Activated naive CD8-positive, alpha-beta T cell treated with anti-CD3 and anti-CD28 coated beads, Interleukin-2, amount 50 U/mL, for 16 hours (primary cell): ENCODE measurements at regions not wholly inside any gene's neighbourhood (a gene's known extent, or its start where the extent isn't known, plus 50 kb on each side); places are given as distances from the start of the nearest gene placed in this dataset.

Experiments used
- DNase-seq: peaks from one replicate; pipeline ENCODE4 v3.0.0-alpha.2; 2020; ENCODE audit warnings: low read depth, low spot score

GRCh38 chr1:193754151-193754550 lies 567.7 kb upstream of the B3GALT2 start:
- DNase-seq, result no peak

DNA sequence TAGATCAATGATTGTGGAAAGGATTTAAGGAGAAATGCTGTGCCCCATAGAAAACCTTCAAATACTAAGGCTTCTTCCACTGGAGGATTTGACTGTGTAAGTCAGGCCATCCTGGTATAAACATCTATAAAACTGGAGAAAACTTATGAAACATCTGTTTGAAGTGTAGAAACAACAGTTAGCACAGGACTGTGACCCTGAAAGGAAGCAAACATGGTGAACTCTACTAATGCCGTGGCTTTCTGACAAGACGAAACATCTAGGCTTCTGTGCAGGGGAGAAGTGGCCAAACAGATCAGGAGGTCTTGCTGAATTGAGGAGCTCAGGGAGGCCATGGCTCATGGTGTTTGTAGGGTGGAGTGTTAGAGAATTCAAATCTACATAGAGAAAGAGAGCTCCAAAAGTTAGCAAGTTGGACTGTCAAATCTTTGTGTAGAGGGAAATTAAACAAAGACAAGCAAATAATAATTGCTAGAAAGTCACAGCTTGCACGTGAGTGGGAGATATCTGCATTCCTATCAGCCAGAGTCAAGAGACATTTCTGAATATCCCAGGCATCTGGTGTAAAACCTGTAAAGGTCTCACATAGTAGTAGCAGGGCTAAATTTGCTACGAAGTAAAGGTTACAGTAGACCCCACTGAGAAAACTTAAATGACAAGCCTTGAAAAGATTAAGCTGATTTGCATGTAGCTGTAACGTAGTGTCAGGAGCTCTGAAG lies 566.8 kb upstream of the B3GALT2 start:
- no peak for DNase-seq

DNA sequence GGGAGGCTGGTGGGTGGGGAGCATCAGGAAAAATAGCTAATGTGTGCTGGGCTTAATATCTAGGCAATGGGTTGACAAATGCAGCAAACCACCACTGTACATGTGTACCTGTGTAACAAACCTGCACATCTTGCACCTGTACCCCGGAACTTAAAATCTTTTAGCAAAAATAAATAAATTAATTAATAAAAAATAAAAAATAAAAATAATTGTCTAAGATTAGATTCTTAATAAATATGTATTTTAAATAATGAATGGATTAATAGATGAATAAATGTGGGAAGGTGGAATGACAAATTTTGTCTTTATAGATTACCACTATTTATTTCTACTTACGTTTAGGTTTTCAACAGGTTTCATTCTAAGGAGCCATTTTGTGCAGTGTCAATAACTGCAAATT lies 563.5 kb upstream of the B3GALT2 start:
- DNase-seq, result no peak

DNA sequence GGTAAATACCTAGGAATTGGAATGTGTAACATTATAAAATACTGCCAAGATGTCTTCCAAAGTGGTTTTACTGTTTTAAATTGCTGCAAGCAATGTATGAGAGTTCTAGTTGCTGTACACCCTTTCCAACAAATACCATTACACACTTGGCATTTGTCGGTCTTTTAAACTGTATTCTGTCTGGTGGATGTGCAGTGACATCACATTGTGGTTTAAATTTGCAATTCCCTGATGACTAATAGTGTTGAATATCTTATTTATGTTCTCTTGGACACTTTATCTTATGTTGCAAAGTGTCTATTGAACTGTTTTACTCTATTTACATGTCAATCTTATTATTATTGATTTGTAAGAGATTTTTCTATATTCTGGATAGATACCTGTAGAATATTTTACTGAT lies 561.2 kb upstream of the B3GALT2 start:
- no peak for DNase-seq

DNA sequence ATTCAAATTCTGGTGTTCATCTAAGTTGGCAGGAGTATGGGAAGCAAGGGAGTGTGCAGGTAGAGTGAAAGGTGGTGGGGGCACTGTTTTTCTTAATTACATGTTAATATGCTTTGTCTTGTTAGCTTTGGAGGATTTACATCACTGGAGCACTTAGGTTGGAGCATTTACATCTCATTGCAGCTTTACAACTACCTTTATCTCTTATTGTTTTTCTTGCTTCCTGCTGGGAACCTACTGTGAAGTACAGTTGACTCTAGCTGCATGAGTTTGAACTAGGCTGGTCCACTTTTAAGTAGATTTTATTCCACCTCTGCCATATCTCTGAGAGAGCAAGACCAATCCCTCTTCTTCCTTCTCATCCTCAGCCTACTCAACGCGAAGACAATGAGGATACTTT lies 554.8 kb upstream of the B3GALT2 start:
- no peak for DNase-seq

GRCh38 chr1:193740762-193741161 lies 554.3 kb upstream of the B3GALT2 start:
- no peak for DNase-seq

DNA sequence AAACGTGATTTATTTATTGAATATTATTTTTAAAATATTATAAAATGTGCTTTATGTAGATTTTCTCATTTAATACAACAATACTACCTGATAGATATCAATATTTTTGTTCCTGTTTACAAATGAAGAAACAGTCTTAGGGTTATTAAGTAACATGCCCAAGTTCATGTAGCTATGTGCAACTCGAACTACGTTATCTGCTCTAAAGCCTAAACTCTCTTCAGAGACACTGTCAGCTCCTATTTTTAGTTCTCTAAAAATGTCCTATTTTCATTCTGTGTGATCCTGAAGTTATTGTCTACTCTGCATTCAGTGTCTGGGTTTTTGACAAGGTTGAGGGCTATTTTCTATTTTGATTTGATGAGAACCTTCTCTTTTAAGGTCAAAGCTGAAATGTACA lies 550.1 kb upstream of the B3GALT2 start:
- DNase-seq, result no peak

- DNase-seq, result no peak
Measured at GRCh38 chr1:193733674-193734073, 547.3 kb upstream of the B3GALT2 start.

DNA sequence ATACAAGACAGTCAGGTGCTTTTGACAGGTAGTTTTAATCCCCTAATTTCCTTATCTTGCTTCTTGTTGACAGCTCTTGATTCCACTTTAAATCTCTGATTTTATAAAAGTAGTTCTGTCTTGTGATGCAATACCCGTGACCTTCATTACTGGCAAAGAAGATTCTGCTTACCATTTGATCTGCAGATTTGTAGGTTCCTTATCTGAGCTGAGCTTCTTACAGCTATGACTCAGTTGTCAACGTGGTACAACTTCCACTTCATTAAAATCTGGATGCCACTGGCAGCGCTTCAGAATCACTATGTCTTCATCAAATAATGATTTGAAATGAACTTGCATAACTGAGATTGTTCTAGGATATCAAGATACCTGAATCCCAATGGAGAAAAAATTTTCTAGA lies 543.6 kb upstream of the B3GALT2 start:
- no peak for DNase-seq

GRCh38 chr1:193729429-193729828 lies 543.0 kb upstream of the B3GALT2 start:
- no peak for DNase-seq

- no peak for DNase-seq
Measured at GRCh38 chr1:193727850-193728249, 541.4 kb upstream of the B3GALT2 start.

- no peak for DNase-seq
Measured at GRCh38 chr1:193726722-193727121, 540.3 kb upstream of the B3GALT2 start.

GRCh38 chr1:193712392-193712791 lies 526.0 kb upstream of the B3GALT2 start:
- no peak for DNase-seq

DNA sequence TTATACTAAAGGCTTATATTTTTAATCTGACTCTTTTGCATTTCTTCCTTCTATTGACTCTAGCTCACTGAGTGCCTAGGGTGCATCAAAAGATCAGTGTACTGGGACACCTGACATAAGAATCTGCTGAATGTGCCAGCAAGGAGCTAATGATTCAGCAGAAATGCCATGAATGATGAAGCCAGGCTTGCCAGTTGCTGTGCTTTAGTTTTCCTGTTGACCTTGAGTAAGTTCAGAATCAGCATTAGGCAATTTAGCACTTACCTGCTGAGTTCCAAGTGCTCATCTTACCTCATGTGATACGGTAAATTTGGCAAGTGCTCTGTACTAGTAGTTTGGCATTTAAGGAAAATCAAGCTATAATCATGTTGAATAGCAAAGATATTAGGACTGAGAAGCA lies 523.2 kb upstream of the B3GALT2 start:
- no peak for DNase-seq

DNA sequence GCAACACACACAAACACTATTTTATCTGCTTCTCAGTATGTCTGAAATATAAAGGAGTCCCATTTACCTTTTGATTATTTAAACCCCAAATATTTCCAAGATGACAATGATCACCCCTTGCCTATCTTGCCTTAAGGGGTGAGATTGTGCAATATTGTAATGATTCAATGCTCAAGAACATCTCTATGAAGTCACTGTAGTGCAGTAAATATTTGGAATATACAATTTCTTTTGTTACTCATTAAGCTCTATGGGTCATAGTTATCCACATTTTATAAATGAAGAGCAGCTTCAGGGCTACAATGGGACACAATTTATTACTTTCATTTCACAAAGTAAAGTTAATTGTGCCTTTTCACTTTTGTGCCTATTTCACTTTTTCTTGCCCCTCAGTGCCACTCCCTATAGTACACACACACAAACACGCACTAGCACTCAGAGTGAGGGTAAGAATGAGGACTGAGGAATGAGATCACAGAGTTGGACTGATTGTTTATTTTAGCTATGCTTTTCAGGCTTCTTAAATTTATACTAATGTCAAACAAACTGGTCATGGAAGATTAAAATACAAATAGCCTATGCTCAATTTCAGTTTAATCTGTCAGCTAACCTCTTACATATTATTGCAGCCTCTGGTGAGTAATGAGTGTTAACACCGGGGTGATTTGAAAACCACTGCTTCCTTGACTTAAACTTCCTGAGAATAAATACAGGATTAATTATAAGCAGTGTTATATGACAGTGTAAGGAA lies 521.0 kb upstream of the B3GALT2 start:
- DNase-seq, result no peak

GRCh38 chr1:193706766-193707165 lies 520.4 kb upstream of the B3GALT2 start:
- DNase-seq, result no peak

DNA sequence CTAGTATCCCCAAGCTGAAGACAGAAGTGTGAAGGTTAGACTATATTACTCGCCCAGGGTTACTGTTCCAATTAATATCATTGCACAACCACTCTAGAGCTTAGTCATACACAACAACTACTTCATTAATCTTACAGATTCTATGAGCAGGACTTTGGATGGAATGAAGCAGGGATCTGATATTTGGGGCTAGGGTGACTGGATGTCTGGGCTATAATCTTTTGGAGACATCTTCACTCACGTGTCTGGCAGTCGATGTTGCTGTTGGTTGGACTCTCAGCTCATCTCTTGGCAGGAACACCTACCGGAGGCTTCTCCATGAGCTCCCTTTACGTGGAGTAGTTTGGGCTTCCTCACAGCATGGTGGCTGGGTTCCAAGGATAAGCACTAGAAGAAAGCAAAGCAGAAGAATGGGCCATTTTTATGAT lies 519.2 kb upstream of the B3GALT2 start:
- no peak for DNase-seq

DNA sequence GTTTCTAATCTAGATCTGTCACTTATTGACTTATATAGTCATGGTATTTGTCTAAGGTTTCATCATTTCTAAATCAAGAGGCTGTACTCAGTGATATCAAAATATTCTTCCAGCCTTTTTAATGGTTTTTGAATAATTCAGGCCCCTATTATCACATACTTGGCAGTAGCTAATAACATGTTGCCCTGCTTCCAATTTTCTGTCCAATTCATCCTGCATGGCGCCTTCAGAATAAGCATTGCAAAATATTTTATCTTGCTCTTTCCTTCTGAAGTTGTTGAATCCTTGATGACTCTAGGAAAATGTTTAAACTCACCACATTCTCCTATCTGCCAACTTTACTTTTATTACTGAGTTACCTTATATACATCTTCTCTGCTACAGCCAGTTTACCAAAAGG lies 517.2 kb upstream of the B3GALT2 start:
- DNase-seq, result no peak

DNA sequence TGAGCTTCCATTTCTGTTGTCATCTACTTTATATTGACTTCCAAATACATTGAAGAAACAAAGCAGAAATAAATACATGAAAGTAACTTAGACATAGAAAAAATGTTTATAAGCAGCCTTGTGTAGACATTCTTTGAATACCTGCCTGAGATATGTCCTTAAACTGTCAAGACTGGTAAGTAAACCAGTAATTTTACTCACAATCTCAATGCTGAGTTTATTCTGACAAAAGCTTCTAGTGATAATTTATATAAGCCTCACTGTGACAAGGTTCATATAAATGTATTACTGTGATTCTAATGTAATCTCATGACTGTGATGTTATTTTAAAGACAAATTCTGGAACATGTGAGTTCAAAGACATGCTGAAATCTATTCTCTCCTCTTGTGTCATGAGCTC lies 516.7 kb upstream of the B3GALT2 start:
- no peak for DNase-seq

DNA sequence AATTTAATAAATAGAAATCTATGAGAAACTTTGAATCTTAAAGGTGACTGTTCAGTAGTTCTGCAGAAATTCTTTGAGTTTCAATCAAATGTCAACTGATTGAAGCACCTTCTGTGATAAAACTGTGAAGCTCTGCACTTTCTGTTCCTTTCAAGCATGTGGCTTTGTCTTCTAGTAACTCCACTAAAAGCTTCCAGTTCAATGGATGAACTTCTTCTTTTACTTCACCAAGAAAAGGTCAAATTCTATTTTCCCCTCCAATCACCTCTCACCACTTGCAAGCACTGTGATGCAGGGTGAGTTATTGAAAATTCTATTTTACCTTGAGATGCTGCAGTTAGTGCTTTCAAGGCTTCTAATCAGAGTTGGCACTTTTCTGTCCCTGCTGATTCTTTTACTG lies 515.3 kb upstream of the B3GALT2 start:
- no peak for DNase-seq

GRCh38 chr1:193700710-193701355 lies 514.4 kb upstream of the B3GALT2 start:
- no peak for DNase-seq

- no peak for DNase-seq
Measured at GRCh38 chr1:193699261-193699660, 512.8 kb upstream of the B3GALT2 start.

DNA sequence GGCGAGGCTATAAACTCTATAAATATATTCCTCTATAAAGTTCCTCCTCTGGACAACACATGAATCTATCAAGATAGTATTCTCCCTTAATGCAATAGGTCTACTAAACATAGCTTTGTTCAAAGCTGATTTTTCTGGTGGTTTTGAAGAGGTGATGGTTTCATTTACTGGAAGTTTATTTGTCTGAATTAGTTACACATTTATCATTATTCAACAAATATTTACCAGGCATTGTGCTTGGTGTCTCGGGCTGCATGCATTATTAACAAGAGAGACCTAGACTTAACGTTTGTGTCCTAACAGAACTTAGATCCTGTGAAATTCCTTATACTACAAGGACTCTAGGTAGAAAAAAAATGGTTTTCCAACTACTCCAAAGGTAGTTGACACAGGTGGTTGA lies 511.4 kb upstream of the B3GALT2 start:
- DNase-seq, result no peak
